ENCODE measurements at regions not wholly inside any gene's neighbourhood (a gene's known extent, or its start where the extent isn't known, plus 50 kb on each side); places are given as distances from the start of the nearest gene placed in this dataset.
"Not testable (repeated sequence)": the region's sequence is repeated elsewhere in the genome, so short reads cannot be mapped to it uniquely, and the experiment has no call there.

- Mint-ChIP-seq H3K36me3 (ENCODE audit: low read depth) (peaks cover 7% of the 10 kb centered on the region), H3K27me3 (ENCODE audit: low read depth) (no peaks in the 10 kb centered on the region), H3K27ac (no peak overlapping the region), H3K4me3 (no peak overlapping the region), H3K9me3 (peaks cover 40% of the 10 kb centered on the region), H3K4me1 (ENCODE audit: low read depth) (no peaks in the 10 kb centered on the region)
- intact Hi-C loops (cut with micrococcal nuclease) = no loop called here
- no peak for DNase-seq
- CTCF ChIA-PET = interaction anchor here (0.7 kb wide), 1 partner anchor 1064 kb away, joined by 3 read pairs; no protein-coding TSS in a partner anchor
These were observed 108.9 kb downstream of the FOXL3 start for GRCh38 chr7:398888-399287.

- DNase-seq = no peak
- Mint-ChIP-seq H3K27me3 (ENCODE audit: low read depth) (no peaks in the 10 kb centered on the region), H3K9me3 (peaks cover 34% of the 10 kb centered on the region), H3K27ac (no peak overlapping the region), H3K36me3 (ENCODE audit: low read depth) (peaks cover 3% of the 10 kb centered on the region), H3K4me3 (no peak overlapping the region), H3K4me1 (ENCODE audit: low read depth) (no peaks in the 10 kb centered on the region)
- intact Hi-C loops (cut with micrococcal nuclease) = no loop called here
- CTCF ChIA-PET = no interaction called here
These were observed 111.0 kb downstream of the FOXL3 start for GRCh38 chr7:400901-401485.

DNA sequence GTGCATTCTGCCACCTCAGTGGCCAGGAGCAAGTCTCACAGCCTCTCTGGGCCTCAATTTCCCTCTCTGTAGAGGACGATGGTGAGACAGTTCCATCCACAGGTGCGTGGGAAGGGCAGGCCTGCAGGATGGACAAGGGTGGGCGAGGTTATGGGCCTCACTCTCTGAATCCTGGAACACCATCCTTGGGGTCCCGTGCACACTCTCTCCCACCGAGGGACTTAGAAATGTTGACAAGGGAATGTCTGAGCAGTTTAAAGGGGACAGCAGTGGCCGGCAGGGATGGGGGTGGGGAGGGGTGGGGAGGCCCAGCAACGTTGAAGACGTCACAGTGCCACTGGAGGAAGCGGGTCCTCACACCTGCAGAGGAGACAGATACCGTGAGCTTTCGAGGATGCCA is 111.5 kb downstream of the FOXL3 start:
- no peak overlapping the region for H3K4me3 Mint-ChIP-seq
- intact Hi-C loops (cut with micrococcal nuclease) = no loop called here
- H3K27me3 Mint-ChIP-seq (ENCODE audit: low read depth) = no peaks in the 10 kb centered on the region
- no peak overlapping the region for H3K27ac Mint-ChIP-seq
- no peak for DNase-seq
- CTCF ChIA-PET = no interaction called here
- H3K4me1 Mint-ChIP-seq (ENCODE audit: low read depth) = no peaks in the 10 kb centered on the region
- H3K9me3 Mint-ChIP-seq = peaks cover 29% of the 10 kb centered on the region
- H3K36me3 Mint-ChIP-seq (ENCODE audit: low read depth) = no peaks in the 10 kb centered on the region

DNA sequence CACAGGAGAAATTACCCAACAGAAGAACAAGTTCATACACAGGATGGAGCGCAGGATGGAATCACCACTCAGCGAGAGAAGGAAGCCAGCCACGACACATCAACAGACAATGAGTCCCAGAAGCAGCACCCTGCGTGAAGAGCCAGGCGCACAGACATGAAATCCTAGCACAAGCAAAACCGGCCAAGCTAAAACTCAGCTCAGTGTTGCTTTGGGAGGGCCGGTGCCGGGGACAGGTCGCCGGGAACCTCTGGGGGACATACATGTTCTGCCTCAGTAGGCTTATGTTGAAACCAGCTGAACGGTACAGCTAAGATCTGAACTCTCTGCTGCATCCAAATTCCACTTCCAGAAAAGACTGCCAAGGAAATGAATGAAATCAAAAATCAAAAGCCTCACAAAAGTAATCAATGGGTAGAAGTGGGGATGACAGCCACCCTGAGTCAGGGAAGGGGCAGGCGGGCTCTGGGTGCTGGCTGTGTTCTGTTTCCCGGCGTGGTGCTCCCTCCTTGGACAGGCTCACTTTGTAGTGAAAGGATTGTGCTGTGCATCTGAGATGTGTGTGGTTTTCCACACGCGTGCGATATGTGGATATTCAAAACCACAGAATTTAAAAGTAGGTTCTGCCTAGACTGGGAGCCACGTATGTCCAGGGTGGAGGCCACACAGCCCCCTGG is 114.7 kb downstream of the PDGFA start:
- Mint-ChIP-seq H3K9me3 (peaks cover under 1% of the 10 kb centered on the region), H3K27ac (no peak overlapping the region), H3K36me3 (ENCODE audit: low read depth) (no peaks in the 10 kb centered on the region), H3K27me3 (ENCODE audit: low read depth) (no peaks in the 10 kb centered on the region), H3K4me1 (ENCODE audit: low read depth) (no peaks in the 10 kb centered on the region), H3K4me3 (no peak overlapping the region)
- no peak for DNase-seq
- CTCF ChIA-PET = no interaction called here
- intact Hi-C loops (cut with micrococcal nuclease) = no loop called here

- no peak for DNase-seq
- intact Hi-C loops (cut with micrococcal nuclease) = no loop called here
- H3K4me1 Mint-ChIP-seq (ENCODE audit: low read depth) = no peaks in the 10 kb centered on the region
These were observed 114.0 kb downstream of the PDGFA start for GRCh38 chr7:405489-406211.

GRCh38 chr7:407721-408539 is 111.7 kb downstream of the PDGFA start:
- no peaks in the 10 kb centered on the region for H3K9me3 Mint-ChIP-seq
- H3K27ac Mint-ChIP-seq = no peak overlapping the region
- no peaks in the 10 kb centered on the region for H3K4me1 Mint-ChIP-seq (ENCODE audit: low read depth)
- no peaks in the 10 kb centered on the region for H3K27me3 Mint-ChIP-seq (ENCODE audit: low read depth)
- DNase-seq = no peak
- H3K4me3 Mint-ChIP-seq = no peak overlapping the region
- CTCF ChIA-PET = no interaction called here
- intact Hi-C loops (cut with micrococcal nuclease) = no loop called here
- H3K36me3 Mint-ChIP-seq (ENCODE audit: low read depth) = no peaks in the 10 kb centered on the region

More at GRCh38 chr7:405489-406211, 114.0 kb downstream of the PDGFA start:
- H3K9me3 Mint-ChIP-seq = no peaks in the 10 kb centered on the region
- CTCF ChIA-PET = no interaction called here
- no peaks in the 10 kb centered on the region for H3K36me3 Mint-ChIP-seq (ENCODE audit: low read depth)
- H3K27ac Mint-ChIP-seq = no peak overlapping the region
- no peak overlapping the region for H3K4me3 Mint-ChIP-seq
- no peaks in the 10 kb centered on the region for H3K27me3 Mint-ChIP-seq (ENCODE audit: low read depth)

DNA sequence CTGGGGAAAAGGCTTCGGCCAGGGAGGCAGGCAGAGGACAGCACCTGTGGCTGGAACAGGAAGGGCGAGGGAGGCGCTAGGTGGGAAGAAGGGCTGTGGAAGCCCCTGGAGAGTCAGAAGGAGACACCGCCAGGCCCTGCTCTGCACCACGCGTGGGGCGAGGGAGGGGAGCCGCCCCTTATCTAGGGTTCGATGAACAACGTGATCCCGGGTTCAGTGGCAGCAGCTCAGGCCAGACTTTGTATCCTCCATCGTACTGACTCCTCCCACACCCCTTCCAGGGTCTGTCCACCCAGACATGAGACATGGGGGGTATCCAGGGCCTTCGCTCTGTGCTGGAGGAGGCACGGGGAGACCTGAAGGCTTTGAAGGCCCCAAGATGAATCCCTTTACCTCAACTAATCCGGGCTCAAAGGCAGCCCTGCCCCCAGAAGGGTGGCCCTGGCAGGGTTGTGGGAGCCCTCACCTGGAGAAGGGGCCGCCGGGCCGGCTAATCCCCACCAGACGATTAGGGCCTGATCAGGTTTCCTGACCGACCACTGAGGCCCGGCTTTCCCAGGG is 110.8 kb downstream of the PDGFA start:
- H3K9me3 Mint-ChIP-seq = no peaks in the 10 kb centered on the region
- no peak overlapping the region for H3K4me3 Mint-ChIP-seq
- no peaks in the 10 kb centered on the region for H3K27me3 Mint-ChIP-seq (ENCODE audit: low read depth)
- DNase-seq = no peak
- no peaks in the 10 kb centered on the region for H3K4me1 Mint-ChIP-seq (ENCODE audit: low read depth)
- H3K27ac Mint-ChIP-seq = no peak overlapping the region
- intact Hi-C loops (cut with micrococcal nuclease) = no loop called here
- no peaks in the 10 kb centered on the region for H3K36me3 Mint-ChIP-seq (ENCODE audit: low read depth)
- CTCF ChIA-PET = no interaction called here

DNA sequence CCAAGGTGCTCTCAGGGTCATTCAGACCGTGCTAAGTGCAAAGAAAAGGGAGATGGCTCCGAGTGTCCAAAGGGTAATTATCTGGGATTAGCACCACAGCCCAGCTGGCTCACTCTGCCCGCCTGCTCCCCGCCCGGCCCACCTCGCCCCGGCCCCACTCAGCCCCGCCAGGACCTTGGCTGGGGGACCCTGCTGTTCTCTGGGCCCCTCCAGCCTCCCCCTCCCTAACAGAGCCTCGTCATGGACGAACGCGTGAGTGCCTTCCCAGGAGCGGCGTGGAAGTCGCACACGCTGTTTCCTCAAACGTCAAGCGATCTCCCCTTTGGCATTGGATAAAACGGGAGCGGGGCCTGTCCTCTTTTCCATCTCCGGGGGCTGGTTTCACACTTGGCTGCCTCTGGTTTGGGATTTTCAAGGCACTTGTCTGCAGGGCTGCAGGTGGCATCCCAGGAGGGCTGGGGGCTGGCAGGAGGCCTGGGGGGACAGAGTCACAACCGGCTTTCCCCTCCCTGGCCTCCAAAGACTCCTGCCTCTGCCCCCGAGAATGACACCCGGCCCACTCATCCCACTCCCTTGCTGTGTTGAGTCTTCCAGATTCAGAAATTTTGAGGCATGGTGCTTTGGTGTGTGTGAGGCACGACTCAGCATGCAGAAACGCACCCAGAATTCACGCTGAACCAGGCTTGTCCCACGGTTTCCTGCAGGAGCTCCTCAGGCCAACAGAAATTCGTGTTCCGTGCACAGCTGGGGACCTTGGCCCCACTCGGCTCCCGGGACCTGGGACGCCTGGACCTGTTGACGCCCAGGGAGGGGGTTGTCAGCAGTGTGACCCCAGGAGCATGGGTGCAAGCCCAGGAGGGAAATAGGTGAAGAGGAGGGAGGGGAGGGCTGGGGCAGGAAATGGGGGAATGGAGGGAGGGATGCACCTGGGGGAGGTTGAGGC is 110.0 kb downstream of the PDGFA start:
- CTCF ChIA-PET = no interaction called here
- Mint-ChIP-seq H3K27me3 (ENCODE audit: low read depth) (no peaks in the 10 kb centered on the region), H3K4me3 (no peak overlapping the region)

GRCh38 chr7:410395-410910 is 109.2 kb downstream of the PDGFA start:
- no peak overlapping the region for H3K27ac Mint-ChIP-seq
- CTCF ChIA-PET = no interaction called here
- H3K27me3 Mint-ChIP-seq (ENCODE audit: low read depth) = no peaks in the 10 kb centered on the region
- H3K4me1 Mint-ChIP-seq (ENCODE audit: low read depth) = no peaks in the 10 kb centered on the region
- H3K4me3 Mint-ChIP-seq = no peak overlapping the region
- no peaks in the 10 kb centered on the region for H3K9me3 Mint-ChIP-seq
- no peak for DNase-seq
- intact Hi-C loops (cut with micrococcal nuclease) = no loop called here
- no peaks in the 10 kb centered on the region for H3K36me3 Mint-ChIP-seq (ENCODE audit: low read depth)

More for the DNA sequence above, 110.0 kb downstream of the PDGFA start:
- H3K27ac Mint-ChIP-seq = no peak overlapping the region
- H3K36me3 Mint-ChIP-seq (ENCODE audit: low read depth) = no peaks in the 10 kb centered on the region
- intact Hi-C loops (cut with micrococcal nuclease) = no loop called here
- H3K4me1 Mint-ChIP-seq (ENCODE audit: low read depth) = no peaks in the 10 kb centered on the region
- DNase-seq = no peak
- no peaks in the 10 kb centered on the region for H3K9me3 Mint-ChIP-seq

DNA sequence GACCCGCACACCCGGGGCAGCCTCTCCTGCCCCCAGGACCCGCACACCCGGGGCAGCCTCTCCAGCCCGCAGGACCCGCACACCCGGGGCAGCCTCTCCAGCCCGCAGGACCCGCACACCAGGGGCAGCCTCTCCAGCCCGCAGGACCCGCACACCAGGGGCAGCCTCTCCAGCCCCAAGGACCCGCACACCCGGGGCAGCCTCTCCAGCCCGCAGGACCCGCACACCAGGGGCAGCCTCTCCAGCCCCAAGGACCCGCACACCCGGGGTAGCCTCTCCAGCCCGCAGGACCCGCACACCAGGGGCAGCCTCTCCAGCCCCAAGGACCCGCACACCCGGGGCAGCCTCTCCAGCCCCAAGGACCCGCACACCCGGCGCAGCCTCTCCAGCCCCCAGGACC is 108.5 kb downstream of the PDGFA start:
- intact Hi-C loops (cut with micrococcal nuclease); H3K9me3 Mint-ChIP-seq; H3K36me3 Mint-ChIP-seq (ENCODE audit: low read depth): not testable (repeated sequence)

DNA sequence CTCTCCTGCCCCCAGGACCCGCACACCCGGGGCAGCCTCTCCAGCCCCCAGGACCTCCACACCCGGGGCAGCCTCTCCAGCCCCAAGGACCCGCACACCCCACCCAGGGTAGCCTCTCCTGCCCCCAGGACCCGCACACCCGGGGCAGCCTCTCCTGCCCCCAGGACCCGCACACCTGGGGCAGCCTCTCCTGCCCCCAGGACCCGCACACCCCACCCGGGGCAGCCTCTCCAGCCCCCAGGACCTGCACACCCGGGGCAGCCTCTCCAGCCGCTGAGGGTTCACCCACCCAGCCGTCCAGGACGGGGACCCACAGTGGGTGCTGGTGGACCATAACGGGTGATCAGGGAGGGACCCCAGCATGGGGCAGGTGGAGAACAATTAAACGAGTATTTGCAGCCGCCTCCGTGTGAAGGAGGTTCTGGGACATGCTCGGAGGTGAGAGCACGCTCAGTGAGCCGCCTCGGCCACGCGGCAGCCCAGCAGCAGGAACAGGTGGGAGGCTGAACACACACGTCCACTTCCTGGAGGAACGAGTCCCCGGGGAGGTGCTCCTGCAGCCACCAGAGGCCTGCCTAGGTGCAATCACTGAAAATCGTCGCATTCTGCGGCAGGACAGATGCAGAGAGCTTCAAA is 107.9 kb downstream of the PDGFA start:
- Mint-ChIP-seq H3K9me3 (no peaks in the 10 kb centered on the region), H3K27me3 (ENCODE audit: low read depth) (no peaks in the 10 kb centered on the region), H3K4me1 (ENCODE audit: low read depth) (no peaks in the 10 kb centered on the region), H3K36me3 (ENCODE audit: low read depth) (no peaks in the 10 kb centered on the region), H3K4me3 (no peak overlapping the region), H3K27ac (no peak overlapping the region)
- CTCF ChIA-PET = no interaction called here
- no peak for DNase-seq
- intact Hi-C loops (cut with micrococcal nuclease) = no loop called here

More for the DNA sequence above, 108.5 kb downstream of the PDGFA start:
- H3K4me1 Mint-ChIP-seq (ENCODE audit: low read depth); H3K27me3 Mint-ChIP-seq (ENCODE audit: low read depth); CTCF ChIA-PET; H3K4me3 Mint-ChIP-seq; H3K27ac Mint-ChIP-seq; DNase-seq: not testable (repeated sequence)

Measured in activated naive CD4-positive, alpha-beta T cell treated with anti-CD3 and anti-CD28 coated beads for 36 hours (primary cell).